H9 (cell line): ENCODE measurements at regions not wholly inside any gene's neighbourhood (a gene's known extent, or its start where the extent isn't known, plus 50 kb on each side); places are given as distances from the start of the nearest gene placed in this dataset.

Experiments
- DNase-seq: peaks from one replicate; pipeline ENCODE4 v3.0.0-alpha.2; 2017
- H2AFZ ChIP-seq: one replicate; pipeline ENCODE4 v1.6.1; 2013; ENCODE audit warnings: mild to moderate bottlenecking, low read length, control low read depth, moderate library complexity
- H2AK5ac ChIP-seq: 2 replicates; pipeline ENCODE4 v1.6.1; 2013; ENCODE audit warnings: low read length, control low read depth, mixed read lengths; ENCODE audit not compliant: insufficient read length
- H2BK120ac ChIP-seq: one replicate; pipeline ENCODE4 v1.6.1; 2013; ENCODE audit warnings: low read depth, mild to moderate bottlenecking, low read length, control low read depth, inconsistent platforms; ENCODE audit not compliant: poor library complexity, severe bottlenecking
- H2BK12ac ChIP-seq: 2 replicates; pipeline ENCODE4 v1.6.1; 2013; ENCODE audit warnings: low read length, control low read depth, mixed read lengths, low read depth; ENCODE audit not compliant: insufficient read length
- H2BK15ac ChIP-seq: 2 replicates; pipeline ENCODE4 v1.6.1; 2013; ENCODE audit warnings: low read depth, low read length, control low read depth
- H2BK20ac ChIP-seq: one replicate; pipeline ENCODE4 v1.6.1; 2013; ENCODE audit warnings: low read depth, mild to moderate bottlenecking, low read length, control low read depth, inconsistent platforms; ENCODE audit not compliant: poor library complexity, severe bottlenecking
- H2BK5ac ChIP-seq: 2 replicates; pipeline ENCODE4 v1.6.1; 2013; ENCODE audit warnings: low read length, control low read depth, mixed read lengths; ENCODE audit not compliant: insufficient read length
- H3K14ac ChIP-seq: 2 replicates; pipeline ENCODE4 v1.6.1; 2013; ENCODE audit warnings: low read length, control low read depth; ENCODE audit not compliant: insufficient read depth
- H3K18ac ChIP-seq: 2 replicates; pipeline ENCODE4 v1.6.1; 2013; ENCODE audit warnings: low read depth, mild to moderate bottlenecking, mixed read lengths, low read length, control low read depth; ENCODE audit not compliant: insufficient read length
- H3K23ac ChIP-seq: 2 replicates; pipeline ENCODE4 v1.6.1; 2013; ENCODE audit warnings: low read length, control low read depth, mixed read lengths, low read depth; ENCODE audit not compliant: insufficient read length
- H3K23me2 ChIP-seq: 2 replicates; pipeline ENCODE4 v1.6.1; 2013; ENCODE audit warnings: low read depth, mild to moderate bottlenecking, mixed read lengths, low read length, control low read depth; ENCODE audit not compliant: insufficient read length, poor library complexity, severe bottlenecking
- H3K27ac ChIP-seq: 2 replicates; pipeline ENCODE4 v1.5.1; 2013; ENCODE audit warnings: low read length, control low read depth, mixed read lengths, low read depth; ENCODE audit not compliant: insufficient read length
- H3K27me3 ChIP-seq: 2 replicates; pipeline ENCODE4 v1.6.1; 2013; ENCODE audit warnings: low read length, control low read depth, inconsistent platforms; ENCODE audit not compliant: insufficient read depth
- H3K4ac ChIP-seq: 2 replicates; pipeline ENCODE4 v1.6.1; 2013; ENCODE audit warnings: low read depth, mild to moderate bottlenecking, control low read depth, inconsistent platforms, low read length, moderate library complexity
- H3K4me1 ChIP-seq: 2 replicates; pipeline ENCODE4 v1.6.1; 2013; ENCODE audit warnings: low read length, control low read depth, inconsistent platforms; ENCODE audit not compliant: insufficient read depth
- H3K4me2 ChIP-seq: 2 replicates; pipeline ENCODE4 v1.6.1; 2013; ENCODE audit warnings: low read length, control low read depth, mixed read lengths; ENCODE audit not compliant: insufficient read length, insufficient read depth
- H3K56ac ChIP-seq: 2 replicates; pipeline ENCODE4 v1.6.1; 2013; ENCODE audit warnings: low read depth, mild to moderate bottlenecking, mixed read lengths, low read length, control low read depth; ENCODE audit not compliant: insufficient read length
- H3K79me1 ChIP-seq: 2 replicates; pipeline ENCODE4 v1.6.1; 2013; ENCODE audit warnings: low read depth, mild to moderate bottlenecking, moderate library complexity, low read length, control low read depth, inconsistent platforms; ENCODE audit not compliant: insufficient read depth, poor library complexity, severe bottlenecking
- H3K79me2 ChIP-seq: 2 replicates; pipeline ENCODE4 v1.6.1; 2013; ENCODE audit warnings: low read length, control low read depth, inconsistent platforms; ENCODE audit not compliant: insufficient read depth
- H3K9ac ChIP-seq: 2 replicates; pipeline ENCODE4 v1.6.1; 2013; ENCODE audit warnings: low read length, control low read depth, mixed read lengths; ENCODE audit not compliant: insufficient read length; ENCODE audit errors: extremely low read depth
- H3K9me3 ChIP-seq: one replicate; pipeline ENCODE4 v1.6.1; 2013; ENCODE audit warnings: low read depth, low read length, inconsistent platforms; ENCODE audit not compliant: control insufficient read depth
- H3T11ph ChIP-seq: one replicate; pipeline ENCODE4 v1.6.1; 2013; ENCODE audit warnings: mild to moderate bottlenecking, low read length, control low read depth, inconsistent platforms
- H4K20me1 ChIP-seq: one replicate; pipeline ENCODE4 v1.6.1; 2013; ENCODE audit not compliant: control insufficient read depth, insufficient read length, insufficient read depth
- H4K5ac ChIP-seq: 2 replicates; pipeline ENCODE4 v1.6.1; 2013; ENCODE audit warnings: low read depth, mild to moderate bottlenecking, mixed read lengths, low read length, control low read depth; ENCODE audit not compliant: insufficient read length
- H4K8ac ChIP-seq: replicated peaks from 2 replicates; pipeline ENCODE4 v1.6.1; 2013; ENCODE audit warnings: low read length, control low read depth, mixed read lengths, low read depth; ENCODE audit not compliant: insufficient read length
- H4K91ac ChIP-seq: 2 replicates; pipeline ENCODE4 v1.6.1; 2013; ENCODE audit warnings: low read depth, mild to moderate bottlenecking, moderate library complexity, mixed read lengths, low read length, control low read depth; ENCODE audit not compliant: insufficient read length
- H3K27ac Mint-ChIP-seq, 3 experiments: 2 replicates in 2 of 3; 3 replicates in 1 of 3; pipeline ENCODE4 v1.8.0; 2020 to 2021; ENCODE audit warnings: mixed read lengths in 3 of 3, mild to moderate bottlenecking in 1 of 3, moderate library complexity in 1 of 3
- H3K27me3 Mint-ChIP-seq: 2 replicates; pipeline ENCODE4 v1.8.0; 2021; ENCODE audit warnings: low read depth, mild to moderate bottlenecking, moderate library complexity, mixed read lengths
- H3K36me3 Mint-ChIP-seq, 3 experiments: 2 replicates in 2 of 3; 3 replicates in 1 of 3; pipeline ENCODE4 v1.8.0; 2020 to 2021; ENCODE audit warnings: low read depth in 3 of 3, mixed read lengths in 3 of 3; ENCODE audit not compliant: insufficient read depth in 1 of 3
- H3K4me1 Mint-ChIP-seq, 2 experiments: 2 replicates each; pipeline ENCODE4 v1.8.0; 2020; ENCODE audit warnings: mixed read lengths in 2 of 2
- H3K4me3 Mint-ChIP-seq, 2 experiments: 2 replicates in 1 of 2; 3 replicates in 1 of 2; pipeline ENCODE4 v1.8.0; 2020 to 2021; ENCODE audit warnings: mild to moderate bottlenecking in 2 of 2, mixed read lengths in 2 of 2, moderate library complexity in 1 of 2
- H3K9me3 Mint-ChIP-seq, 2 experiments: 2 replicates in 1 of 2; 3 replicates in 1 of 2; pipeline ENCODE4 v1.8.0; 2020; ENCODE audit warnings: mild to moderate bottlenecking in 2 of 2, mixed read lengths in 2 of 2, moderate library complexity in 1 of 2
- CTCF ChIP-seq: fragments of 200-600 bp; sonication (generic); conservative IDR thresholded peaks from 3 replicates; pipeline ENCODE4 v1.8.0; 2021; ENCODE audit warnings: antibody characterized with exemption, mild to moderate bottlenecking
- WGBS: extraction: QIAGEN DNeasy Blood & Tissue Kit; methylation state at CpG from one replicate; pipeline ENCODE4 v1.1.7; 2013; ENCODE audit warnings: missing lambda C conversion rate, low lambda C conversion rate, mixed read lengths; ENCODE audit not compliant: insufficient read length; ENCODE audit errors: extremely low coverage; 5-methylcytosine and 5-hydroxymethylcytosine counted together

- H3K4me1 ChIP-seq = no peaks in the 10 kb centered on the region; the same call in 1 of the 2 replicates
These were observed 466.2 kb downstream of the PDGFC start for GRCh38 chr4:156505341-156505955.

More at GRCh38 chr4:156505341-156505955, 466.2 kb downstream of the PDGFC start:
- Histone ChIP-seq H4K20me1 (no peaks in the 10 kb centered on the region), H2BK12ac (no peak overlapping the region), H3K27me3 (no peaks in the 10 kb centered on the region), H3K14ac (no peak overlapping the region), H3K9me3 (no peaks in the 10 kb centered on the region), H2BK15ac (no peak overlapping the region), H2BK5ac (no peak overlapping the region), H3K4me2 (no peak overlapping the region), H3K23me2 (no peaks in the 10 kb centered on the region), H2AFZ (no peak overlapping the region), H4K91ac (no peak overlapping the region), H3T11ph (no peak overlapping the region), H3K79me2 (no peaks in the 10 kb centered on the region), H2BK20ac (no peak overlapping the region), H3K56ac (no peak overlapping the region), H4K8ac (no peak overlapping the region), H2AK5ac (no peak overlapping the region), H3K4ac (no peak overlapping the region), H3K23ac (no peak overlapping the region), H3K18ac (no peak overlapping the region), H3K79me1 (no peaks in the 10 kb centered on the region), H4K5ac (no peak overlapping the region), H2BK120ac (no peak overlapping the region), H3K27ac (no peak overlapping the region), H3K9ac (no peak overlapping the region)
- Mint-ChIP-seq H3K27ac (0 out of 7 replicates have a peak overlapping the region, but pooled peaks of 1 of the 3 experiments have one; percentile 13), H3K4me3 (no peak overlapping the region), H3K27me3 (peaks cover 4% of the 10 kb centered on the region; the same call in 1 of the 2 replicates), H3K9me3 (peaks cover 0 to 3% of the 10 kb centered on the region in 2 experiments; a peak in 1 of 5 replicates), H3K4me1 (peaks cover 9 to 17% of the 10 kb centered on the region in 2 experiments), H3K36me3 (peaks cover 0 to 4% (median 0%) of the 10 kb centered on the region in 3 experiments; a peak in 1 of 7 replicates)
- WGBS = no CpG with 5 or more reads among the region's 12 CpGs
- peak; percentile 47 for DNase-seq
- TF ChIP-seq CTCF = no peak
